B cell (primary cell): ENCODE measurements at regions not wholly inside any gene's neighbourhood (a gene's known extent, or its start where the extent isn't known, plus 50 kb on each side); places are given as distances from the start of the nearest gene placed in this dataset.
"Not testable (repeated sequence)": the region's sequence is repeated elsewhere in the genome, so short reads cannot be mapped to it uniquely, and the experiment has no call there.

Experiments used
- ATAC-seq: fragments of 200-7000 bp; cut with Tn5 transposase; one replicate; pipeline ENCODE4 v1.10.0; 2021; ENCODE audit warnings: low read depth, mild to moderate bottlenecking, moderate number of reproducible peaks, moderate library complexity
- CTCF ChIA-PET: fragments of 350-600 bp; sonication (Branson Sonifier 250); formaldehyde crosslinking; loops from one replicate; lab custom pipeline; 2021; ENCODE audit warnings: antibody characterized with exemption, inconsistent platforms; lab: Charles Lee
- POLR2A ChIA-PET: fragments of 350-600 bp; sonication (Branson Sonifier 250); formaldehyde crosslinking; loops from one replicate; lab custom pipeline; 2021; ENCODE audit warnings: antibody characterized with exemption; lab: Charles Lee
- DNase-seq: peaks from one replicate; pipeline ENCODE4 v3.0.0; 2013
- H2AFZ ChIP-seq: 2 replicates; pipeline ENCODE4 v1.6.1; 2012; ENCODE audit warnings: mild to moderate bottlenecking, low read depth, low read length; ENCODE audit not compliant: insufficient read depth, poor library complexity, severe bottlenecking
- H3K27ac ChIP-seq, 2 donors: 1 replicate in 1 of 2; 2 replicates in 1 of 2; pipeline ENCODE4 v1.5.1; 2012 to 2013; ENCODE audit warnings: low read length in 2 of 2, mild to moderate bottlenecking in 2 of 2, moderate library complexity in 1 of 2
- H3K27me3 ChIP-seq, 4 experiments: fragments of 200-600 bp in 1 of 4; sonication (generic) in 1 of 4; replicated peaks in 1 of 4; 1 replicate in 2 of 4; 2 replicates in 2 of 4; pipeline versions ENCODE4 v1.6.1 to v1.7.0; 2013 to 2016; ENCODE audit warnings: low read length in 3 of 4, mild to moderate bottlenecking in 2 of 4, mixed read lengths in 1 of 4, moderate library complexity in 1 of 4; ENCODE audit not compliant: insufficient read depth in 4 of 4, control insufficient read depth in 3 of 4; ENCODE audit errors: control extremely low read depth in 1 of 4
- H3K36me3 ChIP-seq, 2 experiments: replicated peaks in 1 of 2; 1 replicate in 1 of 2; 2 replicates in 1 of 2; pipeline versions ENCODE4 v1.6.1 to v1.7.1; 2013; ENCODE audit warnings: low read length in 1 of 2; ENCODE audit not compliant: insufficient read depth in 2 of 2, control insufficient read depth in 1 of 2; ENCODE audit errors: control extremely low read depth in 1 of 2, extremely low read depth in 1 of 2
- H3K4me1 ChIP-seq, 2 donors: fragments of 200-600 bp in 1 of 2; sonication (generic) in 1 of 2; 1 replicate in 1 of 2; 2 replicates in 1 of 2; pipeline versions ENCODE4 v1.5.1 to v1.6.1; 2013 to 2017; ENCODE audit warnings: low read length in 2 of 2; ENCODE audit not compliant: control insufficient read depth in 2 of 2, insufficient read depth in 2 of 2
- H3K4me2 ChIP-seq: replicated peaks from 2 replicates; pipeline ENCODE3; 2012; ENCODE audit warnings: mild to moderate bottlenecking, low read depth, low read length; ENCODE audit not compliant: poor library complexity, severe bottlenecking
- H3K4me3 ChIP-seq, 5 experiments: fragments of 200-600 bp in 1 of 5; sonication (generic) in 1 of 5; 1 replicate in 3 of 5; 2 replicates in 2 of 5; pipeline versions ENCODE4 v1.5.1 to v1.7.0; 2011 to 2016; ENCODE audit warnings: low read length in 4 of 5, mild to moderate bottlenecking in 4 of 5, low read depth in 2 of 5, control low read depth in 1 of 5, moderate library complexity in 1 of 5; ENCODE audit not compliant: insufficient read depth in 1 of 5; ENCODE audit errors: control extremely low read depth in 1 of 5, extremely low read depth in 1 of 5
- H3K79me2 ChIP-seq: fragments of 200-600 bp; sonication (generic); one replicate; pipeline ENCODE4 v1.6.0; 2016; ENCODE audit warnings: low read length; ENCODE audit not compliant: control insufficient read depth, insufficient read depth
- H3K9ac ChIP-seq: fragments of 200-600 bp; sonication (generic); 2 replicates; pipeline ENCODE4 v1.6.1; 2017; ENCODE audit warnings: mild to moderate bottlenecking, low read length, moderate library complexity
- H3K9me3 ChIP-seq, 3 donors: one replicate each; pipeline versions ENCODE4 v1.6.1 to v1.7.1; 2013; ENCODE audit warnings: low read length in 2 of 3; ENCODE audit not compliant: control insufficient read depth in 2 of 3, insufficient read depth in 1 of 3; ENCODE audit errors: control extremely low read depth in 1 of 3
- H4K20me1 ChIP-seq: 2 replicates; pipeline ENCODE4 v1.6.0; 2012; ENCODE audit warnings: mild to moderate bottlenecking, low read length; ENCODE audit not compliant: insufficient read depth, control insufficient read depth, poor library complexity, severe bottlenecking
- H3K27ac Mint-ChIP-seq: one replicate; pipeline ENCODE4 v1.8.0; 2021; ENCODE audit warnings: mixed read lengths
- H3K27me3 Mint-ChIP-seq: one replicate; pipeline ENCODE4 v1.8.0; 2021; ENCODE audit warnings: mixed read lengths
- H3K4me1 Mint-ChIP-seq: one replicate; pipeline ENCODE4 v1.8.0; 2021; ENCODE audit warnings: mixed read lengths
- H3K4me3 Mint-ChIP-seq: one replicate; pipeline ENCODE4 v1.8.0; 2021; ENCODE audit warnings: mixed read lengths
- H3K9me3 Mint-ChIP-seq: one replicate; pipeline ENCODE4 v1.8.0; 2022; ENCODE audit warnings: mixed read lengths; ENCODE audit not compliant: insufficient read depth
- CTCF ChIP-seq: fragments of 200-600 bp; IDR thresholded peaks from one replicate; pipeline ENCODE4 v1.8.0; 2022; ENCODE audit warnings: antibody characterized with exemption, mild to moderate bottlenecking
- EZH2 ChIP-seq: IDR thresholded peaks from 2 replicates; pipeline ENCODE4 v1.6.1; 2012; ENCODE audit warnings: borderline replicate concordance, low read depth, mild to moderate bottlenecking, moderate library complexity, low read length; ENCODE audit not compliant: insufficient read depth, poor library complexity, severe bottlenecking
- WGBS: methylation state at CpG from one replicate; pipeline ENCODE4 v1.1.5; 2013; ENCODE audit warnings: missing lambda C conversion rate; ENCODE audit not compliant: insufficient coverage; 5-methylcytosine and 5-hydroxymethylcytosine counted together
- intact Hi-C: fragments of 100-400 bp; cut with micrococcal nuclease; formaldehyde crosslinking; loops from one replicate; pipeline ENCODE4 v1.10.0; 2022

GRCh38 chr20:47905628-47906347 is 120.5 kb upstream of the SULF2 start:
- H3K27me3 Mint-ChIP-seq = peaks cover 23% of the 10 kb centered on the region
- ATAC-seq = no peak
- no peaks in the 10 kb centered on the region for H4K20me1 ChIP-seq

GRCh38 chr20:47903009-47903408 is 117.7 kb upstream of the SULF2 start:
- H3K9ac ChIP-seq, POLR2A ChIA-PET, H3K9me3 ChIP-seq, H3K4me1 Mint-ChIP-seq, ATAC-seq, H3K4me3 ChIP-seq, H3K27me3 ChIP-seq, DNase-seq, H3K4me3 Mint-ChIP-seq, H4K20me1 ChIP-seq, H2AFZ ChIP-seq, H3K27ac ChIP-seq, H3K79me2 ChIP-seq, intact Hi-C loops, CTCF ChIA-PET, H3K36me3 ChIP-seq, H3K9me3 Mint-ChIP-seq, H3K27ac Mint-ChIP-seq, H3K4me1 ChIP-seq, H3K4me2 ChIP-seq: not testable (repeated sequence)
- H3K27me3 Mint-ChIP-seq = peaks cover 10% of the 10 kb centered on the region
- WGBS = no CpG with 5 or more reads among the region's 3 CpGs

More at GRCh38 chr20:47905628-47906347, 120.5 kb upstream of the SULF2 start:
- no peaks in the 10 kb centered on the region for H3K9me3 ChIP-seq
- H3K36me3 ChIP-seq = no peaks in the 10 kb centered on the region
- intact Hi-C loops = no loop called here
- Mint-ChIP-seq H3K4me1 (no peaks in the 10 kb centered on the region), H3K27ac (no peak overlapping the region), H3K4me3 (no peak overlapping the region), H3K9me3 (no peaks in the 10 kb centered on the region)
- H2AFZ ChIP-seq = no peak overlapping the region
- H3K4me3 ChIP-seq = no peak overlapping the region
- ChIA-PET POLR2A (no interaction called here), CTCF (no interaction called here)
- H3K27me3 ChIP-seq = peaks cover 0 to 3% (median 0%) of the 10 kb centered on the region in 4 experiments
- WGBS = 83% methylated on average over 2 of the region's 18 CpGs
- H3K4me1 ChIP-seq = no peaks in the 10 kb centered on the region
- no peak overlapping the region for H3K4me2 ChIP-seq
- no peak for DNase-seq
- no peak overlapping the region for H3K27ac ChIP-seq
- no peak overlapping the region for H3K9ac ChIP-seq
- TF ChIP-seq CTCF (no peak), EZH2 (no peak)
- H3K79me2 ChIP-seq = no peaks in the 10 kb centered on the region

- intact Hi-C loops = loop anchor here (5.0 kb wide), 1 partner anchor 618 kb away; no protein-coding TSS in a partner anchor
- CTCF ChIA-PET = not testable (repeated sequence)
Observed at GRCh38 chr20:47899313-47899712, 114.0 kb upstream of the SULF2 start.

More at GRCh38 chr20:47899313-47899712, 114.0 kb upstream of the SULF2 start:
- H3K27ac Mint-ChIP-seq, H3K27ac ChIP-seq, H3K4me1 Mint-ChIP-seq, H3K4me2 ChIP-seq, H3K79me2 ChIP-seq, H3K4me1 ChIP-seq, H3K27me3 ChIP-seq, DNase-seq, H3K36me3 ChIP-seq, H2AFZ ChIP-seq, POLR2A ChIA-PET, H3K4me3 Mint-ChIP-seq, H3K9me3 ChIP-seq, H4K20me1 ChIP-seq, H3K9ac ChIP-seq, H3K9me3 Mint-ChIP-seq, ATAC-seq, H3K27me3 Mint-ChIP-seq, H3K4me3 ChIP-seq: not testable (repeated sequence)
- no CpG with 5 or more reads among the region's 7 CpGs for WGBS
